MV-4-11 (cell line): ENCODE measurements at regions not wholly inside any gene's neighbourhood (a gene's known extent, or its start where the extent isn't known, plus 50 kb on each side); places are given as distances from the start of the nearest gene placed in this dataset.
"Not testable (repeated sequence)": the region's sequence is repeated elsewhere in the genome, so short reads cannot be mapped to it uniquely, and the experiment has no call there.

Source experiments
- DNase-seq: peaks from one replicate; lab custom pipeline; 2025; lab: John Stamatoyannopoulos, UW

GRCh38 chr3:124364317-124365020 lies 365.8 kb upstream of the UMPS start:
- no peak for DNase-seq

GRCh38 chr3:124366655-124367054 lies 363.6 kb upstream of the UMPS start:
- DNase-seq = not testable (repeated sequence)

GRCh38 chr3:124372775-124373174 lies 357.5 kb upstream of the UMPS start:
- no peak for DNase-seq

GRCh38 chr3:124373524-124373923 lies 356.7 kb upstream of the UMPS start:
- DNase-seq = no peak

GRCh38 chr3:124374583-124374982 lies 355.7 kb upstream of the UMPS start:
- DNase-seq = no peak

- no peak for DNase-seq
These were observed 348.5 kb upstream of the UMPS start for GRCh38 chr3:124381575-124382333.

GRCh38 chr3:124383051-124383450 lies 347.2 kb upstream of the UMPS start:
- no peak for DNase-seq

- no peak for DNase-seq
These were observed 346.3 kb upstream of the UMPS start for GRCh38 chr3:124383846-124384466.

GRCh38 chr3:124384527-124384926 lies 345.7 kb upstream of the UMPS start:
- DNase-seq = no peak

- no peak for DNase-seq
These were observed 344.3 kb upstream of the UMPS start for GRCh38 chr3:124385996-124386395.

GRCh38 chr3:124386996-124387595 lies 343.2 kb upstream of the UMPS start:
- DNase-seq = no peak

GRCh38 chr3:124391774-124392173 lies 338.5 kb upstream of the UMPS start:
- DNase-seq = no peak

GRCh38 chr3:124393340-124393739 lies 336.9 kb upstream of the UMPS start:
- DNase-seq = no peak

GRCh38 chr3:124395162-124395561 lies 335.1 kb upstream of the UMPS start:
- DNase-seq = no peak

- DNase-seq = no peak
These were observed 334.5 kb upstream of the UMPS start for GRCh38 chr3:124395584-124396338.

GRCh38 chr3:124396339-124396950 lies 333.8 kb upstream of the UMPS start:
- no peak for DNase-seq

- no peak for DNase-seq
These were observed 333.2 kb upstream of the UMPS start for GRCh38 chr3:124397088-124397487.

- DNase-seq = no peak
These were observed 331.7 kb upstream of the UMPS start for GRCh38 chr3:124398594-124398993.

GRCh38 chr3:124401843-124402242 lies 328.4 kb upstream of the UMPS start:
- no peak for DNase-seq

GRCh38 chr3:124402791-124403190 lies 327.5 kb upstream of the UMPS start:
- no peak for DNase-seq

GRCh38 chr3:124404621-124405020 lies 325.6 kb upstream of the UMPS start:
- DNase-seq = no peak

GRCh38 chr3:124407260-124407659 lies 323.0 kb upstream of the UMPS start:
- DNase-seq = no peak
